SH-SY5Y (cell line): ENCODE measurements at regions not wholly inside any gene's neighbourhood (a gene's known extent, or its start where the extent isn't known, plus 50 kb on each side); places are given as distances from the start of the nearest gene placed in this dataset.

ENCODE experiments used
- GATA2 ChIP-seq: IDR thresholded peaks from 2 replicates; pipeline ENCODE4 v1.6.1; 2011; ENCODE audit warnings: mild to moderate bottlenecking, low read depth, low read length
- GATA3 ChIP-seq: IDR thresholded peaks from 2 replicates; pipeline ENCODE4 v1.6.1; 2011; ENCODE audit warnings: low read depth, mild to moderate bottlenecking, low read length, moderate library complexity

DNA sequence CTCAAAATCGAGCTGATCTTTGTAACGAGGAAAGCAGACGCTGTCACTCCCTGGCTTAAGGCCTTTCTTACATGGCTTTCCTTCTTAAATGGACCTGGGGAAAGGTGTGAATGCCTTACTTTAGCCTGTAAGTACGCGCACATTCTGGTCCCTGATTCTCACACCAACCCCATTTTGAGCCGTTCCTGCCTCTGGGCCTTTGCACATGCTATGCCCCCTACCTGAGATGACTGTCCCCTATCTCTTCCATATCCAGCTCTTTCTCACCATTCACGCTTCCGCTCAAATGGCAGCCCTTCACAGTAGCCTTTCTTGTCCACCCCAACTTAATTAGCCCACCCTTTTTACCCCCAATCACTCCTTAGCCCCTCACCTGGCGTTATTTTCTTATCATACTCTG is 496.7 kb downstream of the SHQ1 start:
- TF ChIP-seq GATA2 (no peak), GATA3 (no peak)
